Heart left ventricle (tissue), 16 donors: ENCODE measurements at regions not wholly inside any gene's neighbourhood (a gene's known extent, or its start where the extent isn't known, plus 50 kb on each side); places are given as distances from the start of the nearest gene placed in this dataset.

Experiments
- ATAC-seq, 4 donors: fragments of 200-7000 bp; cut with Tn5 transposase; one replicate each; pipeline ENCODE4 v1.9.1; 2020 to 2022; ENCODE audit warnings: moderate library complexity in 4 of 4, mild to moderate bottlenecking in 3 of 4, moderate number of reproducible peaks in 1 of 4
- DNase-seq, 5 donors: peaks; one replicate each; pipeline ENCODE4 v3.0.0-alpha.2; 2020
- H3K27ac ChIP-seq, 12 donors: fragments of 200-600 bp; sonication (generic) in 4 of 12; one replicate each; pipeline versions ENCODE4 v1.5.0 to v1.8.0; 2016 to 2022; ENCODE audit warnings: mild to moderate bottlenecking in 2 of 12
- H3K27me3 ChIP-seq, 9 donors: fragments of 200-600 bp; sonication (generic) in 2 of 9; one replicate each; pipeline versions ENCODE4 v1.5.1 to v1.8.0; 2016 to 2022; ENCODE audit warnings: mild to moderate bottlenecking in 3 of 9
- H3K36me3 ChIP-seq, 9 donors: fragments of 200-600 bp; sonication (generic) in 2 of 9; one replicate each; pipeline versions ENCODE4 v1.5.0 to v1.8.0; 2018 to 2022; ENCODE audit warnings: mild to moderate bottlenecking in 2 of 9
- H3K4me1 ChIP-seq, 12 donors: fragments of 200-600 bp; sonication (generic) in 4 of 12; one replicate each; pipeline versions ENCODE4 v1.5.0 to v1.8.0; 2016 to 2022; ENCODE audit warnings: mild to moderate bottlenecking in 3 of 12
- H3K4me3 ChIP-seq, 12 donors: fragments of 200-600 bp; sonication (generic) in 4 of 12; one replicate each; pipeline versions ENCODE4 v1.5.0 to v1.8.0; 2017 to 2022; ENCODE audit warnings: mild to moderate bottlenecking in 9 of 12, moderate library complexity in 4 of 12
- H3K9me3 ChIP-seq, 12 donors: fragments of 200-600 bp; sonication (generic) in 4 of 12; one replicate each; pipeline versions ENCODE4 v1.5.0 to v1.8.0; 2016 to 2022; ENCODE audit warnings: mild to moderate bottlenecking in 1 of 12
- CTCF ChIP-seq, 12 donors: fragments of 200-600 bp; sonication (generic) in 4 of 12; IDR thresholded peaks; one replicate each; pipeline versions ENCODE4 v1.5.0 to v1.8.0; 2018 to 2022; ENCODE audit warnings: antibody characterized with exemption in 12 of 12, mild to moderate bottlenecking in 5 of 12
- POLR2A ChIP-seq, 2 donors: fragments of 450-650 bp; IDR thresholded peaks; one replicate each; pipeline ENCODE4 v1.6.1; 2017; ENCODE audit warnings: antibody characterized with exemption in 2 of 2, mild to moderate bottlenecking in 2 of 2, moderate library complexity in 2 of 2
- WGBS, 4 donors: extraction: QIAGEN DNeasy Blood & Tissue Kit in 2 of 4; methylation state at CpG; one replicate each; pipeline versions ENCODE4 v1.1.5 to v1.1.7; 2013 to 2018; 5-methylcytosine and 5-hydroxymethylcytosine counted together
- intact Hi-C, 10 donors: fragments of 100-400 bp; cut with DNase I; formaldehyde crosslinking; loops; one replicate each; pipeline versions ENCODE4 v1.11.1 to v1.14.2; 2022
- donor health status: ischemic (EF 13 %, LVEDD 7.1; RV severe dilation, severe dysfunction).
- donor health status: healthy with polysubstance abuse.
- donor health status: DM: no; HTN: yes; CAD: no.
- donor health status: DM: no; HTN: no; CAD: no.
- donor health status: ischemic (EF 25% LVEDD 6.9; RV normal size, moderate dysfunction).
- donor health status: ischemic (EF 25% LVEDD 5.7; RV mildly dilated, moderate dysfunction).
- donor health status: healthy.
- donor health status: DM: yes; HTN: yes; CAD: no.
- donor health status: ischemic (EF 35%, LVEDD 5.7; RV mildly dilated, moderate dysfunction).
- donor health status: nonischemic (EF 11% LVEDD 7.7; RV severe dilation, severe dysfunction).
- donor health status: DM: yes; HTN: yes; CAD: no.
- donor health status: PGD.
- donor health status: ischemic (EF 29% LVEDD 5.4; RV normal size, mild dysfunction).
- donor health status: nonischemic (EF 23%, LVEDD 6.1; RV moderate dilation, normal function).

DNA sequence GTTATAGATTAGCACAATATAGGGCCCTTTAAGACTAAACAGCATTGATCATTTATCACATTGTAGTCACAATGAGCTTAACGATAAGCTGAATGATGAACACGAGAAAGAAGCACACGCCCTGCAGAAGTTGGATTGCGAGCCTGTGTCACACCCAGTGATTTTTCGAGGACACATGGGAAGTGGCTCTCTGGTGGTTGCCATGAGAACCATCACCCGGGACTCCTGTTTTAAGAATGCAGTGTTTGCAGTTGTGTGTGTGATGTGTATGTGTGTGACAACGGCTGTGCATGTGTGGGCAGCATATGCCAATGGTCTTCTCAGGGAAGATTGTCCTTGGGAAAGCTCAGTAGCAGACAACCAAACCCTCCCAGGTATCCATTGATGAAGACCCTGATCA, 69.2 kb downstream of the PDCL3 start:
- WGBS, 4 donors = 80 to 90% (median 86%) methylated on average over 7 of the region's 7 CpGs
- Histone ChIP-seq H3K27me3 (peaks cover 0 to 3% (median 0%) of the 10 kb centered on the region in 9 donors), H3K4me3 (no peak overlapping the region), H3K4me1 (no peaks in the 10 kb centered on the region), H3K36me3 (no peaks in the 10 kb centered on the region), H3K9me3 (no peaks in the 10 kb centered on the region), H3K27ac (no peak overlapping the region)
- TF ChIP-seq POLR2A (IDR thresholded peaks at IDR 0.05) (no peak), CTCF (IDR thresholded peaks at IDR 0.05) (no peak)
- DNase-seq = no peak
- intact Hi-C loops = no loop called here
- no peak for ATAC-seq

DNA sequence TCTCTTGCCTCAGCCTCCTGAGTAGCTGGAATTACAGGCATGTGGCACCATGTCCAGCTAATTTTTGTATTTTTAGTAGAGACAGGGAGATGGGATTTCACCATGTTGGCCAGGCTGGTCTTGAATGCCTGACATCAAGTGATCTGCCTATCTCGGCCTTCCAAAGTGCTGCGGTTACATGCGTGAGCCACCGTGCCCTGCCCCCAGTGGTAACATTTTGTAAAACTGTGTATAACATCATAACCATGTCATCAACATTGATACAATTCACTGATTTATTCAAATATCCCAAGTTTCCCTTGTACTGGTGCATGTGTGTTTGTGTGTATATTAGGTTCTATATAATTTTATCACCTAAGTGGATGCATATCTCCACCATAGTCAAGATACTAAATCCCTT, 70.0 kb downstream of the PDCL3 start:
- intact Hi-C loops = no loop called here
- H3K4me3 ChIP-seq = no peak overlapping the region
- H3K27me3 ChIP-seq = peaks cover 0 to 3% (median 0%) of the 10 kb centered on the region in 9 donors
- H3K27ac ChIP-seq = no peak overlapping the region
- H3K9me3 ChIP-seq = no peaks in the 10 kb centered on the region
- no peak for TF ChIP-seq CTCF (IDR thresholded peaks at IDR 0.05)
- no peak for TF ChIP-seq POLR2A (IDR thresholded peaks at IDR 0.05)
- no peak for ATAC-seq
- no peak for DNase-seq
- H3K4me1 ChIP-seq = no peaks in the 10 kb centered on the region
- H3K36me3 ChIP-seq = no peaks in the 10 kb centered on the region
- 70 to 97% (median 88%) methylated on average over 4 of the region's 4 CpGs for WGBS, 4 donors

- TF ChIP-seq POLR2A (IDR thresholded peaks at IDR 0.05) (no peak), CTCF (IDR thresholded peaks at IDR 0.05) (no peak)
- Histone ChIP-seq H3K4me1 (no peaks in the 10 kb centered on the region), H3K4me3 (no peak overlapping the region), H3K27me3 (peaks cover 0 to 3% (median 0%) of the 10 kb centered on the region in 9 donors), H3K36me3 (no peaks in the 10 kb centered on the region), H3K27ac (no peak overlapping the region), H3K9me3 (no peaks in the 10 kb centered on the region)
- no peak for ATAC-seq
- intact Hi-C loops = no loop called here
- WGBS, 4 donors = 57 to 69% (median 63%) methylated on average over 13 to 14 of the region's 14 CpGs
- no peak for DNase-seq
Observed at GRCh38 chr2:100639588-100640390, 77.0 kb downstream of the PDCL3 start.

- Histone ChIP-seq H3K4me3 (no peak overlapping the region), H3K27me3 (peaks cover 0 to 3% (median 0%) of the 10 kb centered on the region in 9 donors), H3K9me3 (no peaks in the 10 kb centered on the region), H3K4me1 (no peaks in the 10 kb centered on the region), H3K27ac (no peak overlapping the region), H3K36me3 (no peaks in the 10 kb centered on the region)
- TF ChIP-seq POLR2A (IDR thresholded peaks at IDR 0.05) = no peak
- no peak for TF ChIP-seq CTCF (IDR thresholded peaks at IDR 0.05)
- intact Hi-C loops = no loop called here
- ATAC-seq (no peak), DNase-seq (no peak)
- WGBS, 4 donors = 78 to 82% (median 80%) methylated on average over 21 of the region's 21 CpGs
Observed at GRCh38 chr2:100640431-100641124, 77.8 kb downstream of the PDCL3 start.
